Stromal cell of bone marrow (primary cell): ENCODE measurements at regions not wholly inside any gene's neighbourhood (a gene's known extent, or its start where the extent isn't known, plus 50 kb on each side); places are given as distances from the start of the nearest gene placed in this dataset.
A peak's percentile ranks its signal among the peaks of the same experiment; 100 is the strongest.

Experiments
- DNase-seq: peaks from one replicate; pipeline ENCODE4 v3.0.0-alpha.2; 2012; ENCODE audit warnings: low read depth

DNA sequence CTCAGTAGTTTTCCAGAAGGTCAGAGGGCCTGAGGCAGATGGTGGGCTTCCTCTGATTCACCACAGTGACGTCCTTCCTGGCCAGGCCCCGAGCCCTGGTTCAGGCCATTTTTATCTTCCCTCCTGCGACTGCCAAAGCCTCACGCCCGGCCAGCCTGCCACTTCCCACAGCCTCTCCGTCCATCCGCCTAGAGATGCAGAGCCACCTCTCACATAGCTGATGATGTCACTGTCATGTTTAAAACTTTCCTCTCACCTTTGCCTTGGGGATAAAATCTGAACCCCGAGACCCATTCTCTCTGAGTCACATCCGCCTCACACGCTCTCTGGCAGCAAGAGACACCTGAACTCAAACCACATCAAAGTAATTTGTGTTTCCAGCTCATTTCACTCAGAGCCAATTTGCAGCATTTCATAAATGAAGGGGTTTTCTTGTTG is 175.3 kb downstream of the QDPR start:
- DNase-seq: no peak

- DNase-seq: no peak
Measured at GRCh38 chr4:17336069-17336468, 175.8 kb downstream of the QDPR start.

DNA sequence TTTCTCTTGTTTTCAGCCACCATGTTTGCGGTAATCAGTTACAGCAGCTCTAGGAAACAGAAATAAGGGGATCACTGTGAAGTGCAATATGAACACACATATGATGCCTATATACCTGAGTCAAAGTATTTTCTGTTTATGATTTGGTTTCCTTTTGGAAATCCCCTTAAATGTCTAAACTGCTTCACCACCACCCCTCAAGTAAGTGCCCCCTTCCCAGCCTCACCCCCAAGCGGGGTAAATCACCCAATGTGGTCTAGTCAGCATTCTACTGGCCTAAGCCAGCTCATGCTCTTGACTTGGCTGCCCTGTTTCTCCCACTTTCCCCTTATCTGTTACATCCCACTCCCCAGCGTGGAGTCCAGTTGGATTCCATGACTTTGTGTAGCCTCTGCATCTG is 176.5 kb downstream of the QDPR start:
- DNase-seq: no peak

DNA sequence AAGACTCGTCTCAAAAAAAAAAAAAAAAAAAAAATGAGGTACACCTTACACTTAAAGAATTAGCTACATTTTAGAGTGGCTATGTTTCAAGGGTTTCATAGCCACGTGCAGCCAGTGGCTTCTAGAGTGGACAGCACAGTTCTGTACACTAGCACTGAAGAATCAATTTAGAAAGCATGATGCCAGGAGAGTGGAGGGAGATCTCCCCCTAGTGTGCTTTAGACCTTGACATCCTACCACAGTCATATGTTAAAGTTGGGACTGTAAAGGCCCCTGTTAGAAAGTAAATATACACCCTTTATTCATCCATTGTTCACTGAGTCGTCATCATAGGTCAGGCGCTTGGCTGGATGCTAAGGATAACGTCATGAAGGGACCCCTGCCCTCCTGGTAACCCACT is 179.4 kb downstream of the QDPR start:
- DNase-seq: no peak

GRCh38 chr4:17329046-17329445 is 182.8 kb downstream of the QDPR start:
- no peak for DNase-seq

DNA sequence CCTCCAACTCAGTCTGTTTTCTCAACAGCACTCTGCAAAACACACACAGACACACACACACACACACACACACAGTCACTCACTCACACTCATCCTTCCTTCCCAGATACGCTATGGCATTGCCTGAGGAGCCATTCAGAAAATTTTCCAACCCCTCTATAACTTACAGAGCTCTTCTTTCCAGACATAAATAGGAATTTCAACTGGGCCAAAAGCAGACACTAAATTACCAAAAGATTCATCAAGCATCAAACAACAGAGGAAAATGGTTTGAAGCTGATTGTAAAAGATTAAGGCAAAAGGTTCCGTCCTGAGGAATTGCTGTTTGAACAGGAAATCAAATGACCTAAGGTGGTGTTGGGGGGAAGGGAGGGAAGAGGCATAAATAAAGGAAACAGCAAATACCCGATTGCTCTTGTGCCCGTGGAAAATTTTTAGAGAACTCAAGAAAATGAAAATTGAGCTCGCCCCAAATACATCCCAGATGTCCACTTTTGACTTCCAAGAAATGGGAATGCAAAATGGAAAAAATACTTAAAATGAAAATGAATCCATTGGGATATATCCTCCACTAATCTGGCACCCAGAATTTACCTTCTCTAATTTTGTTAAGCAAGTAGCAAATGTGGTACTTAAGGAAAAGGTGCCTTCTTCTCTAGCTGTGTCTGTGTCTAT is 183.6 kb downstream of the QDPR start:
- no peak for DNase-seq

GRCh38 chr4:17327591-17327990 is 184.3 kb downstream of the QDPR start:
- DNase-seq: no peak

GRCh38 chr4:17326756-17327155 is 185.1 kb downstream of the QDPR start:
- no peak for DNase-seq

GRCh38 chr4:17325098-17325497 is 186.8 kb downstream of the QDPR start:
- DNase-seq: no peak

GRCh38 chr4:17324386-17324830 is 187.5 kb downstream of the QDPR start:
- peak; percentile 50 for DNase-seq

DNA sequence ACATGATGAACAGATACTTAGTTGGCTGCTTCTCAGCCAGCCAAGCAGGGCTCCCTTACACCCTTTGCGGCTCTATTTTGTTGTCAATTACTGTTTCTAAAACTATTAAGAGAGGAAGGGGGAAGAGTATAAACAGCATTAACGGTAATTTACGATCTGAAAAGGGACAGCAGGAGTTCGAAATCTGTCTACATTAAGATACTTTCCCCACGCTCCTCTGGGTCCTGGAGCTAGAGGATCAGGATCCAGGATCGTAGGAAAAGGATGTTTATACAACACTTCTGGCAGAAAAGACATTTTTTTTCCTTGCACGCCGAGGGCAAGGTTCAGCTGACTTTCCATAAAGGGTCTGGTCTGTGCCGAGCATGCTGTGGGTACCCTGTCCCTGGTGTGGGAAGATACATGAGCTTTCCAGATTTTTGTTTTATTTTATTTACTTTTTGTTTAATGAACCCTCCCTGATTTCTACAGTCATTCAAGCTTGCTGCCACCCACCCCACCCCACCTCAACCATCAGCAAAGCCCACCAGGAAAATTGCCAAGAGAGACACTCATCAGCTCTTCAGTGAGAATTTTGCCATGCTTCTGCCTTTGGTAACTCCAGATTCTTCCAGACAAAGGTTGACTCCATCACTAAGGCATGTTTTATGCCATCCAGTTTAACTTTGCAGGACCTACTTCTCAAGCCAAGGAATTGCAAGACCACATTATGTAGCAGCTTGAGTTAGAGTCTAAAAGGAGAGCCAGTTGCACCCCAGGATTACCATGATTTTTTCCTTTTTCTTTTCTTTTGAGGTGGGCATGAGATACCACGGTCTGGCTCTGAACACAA is 188.1 kb downstream of the QDPR start:
- DNase-seq: no peak

DNA sequence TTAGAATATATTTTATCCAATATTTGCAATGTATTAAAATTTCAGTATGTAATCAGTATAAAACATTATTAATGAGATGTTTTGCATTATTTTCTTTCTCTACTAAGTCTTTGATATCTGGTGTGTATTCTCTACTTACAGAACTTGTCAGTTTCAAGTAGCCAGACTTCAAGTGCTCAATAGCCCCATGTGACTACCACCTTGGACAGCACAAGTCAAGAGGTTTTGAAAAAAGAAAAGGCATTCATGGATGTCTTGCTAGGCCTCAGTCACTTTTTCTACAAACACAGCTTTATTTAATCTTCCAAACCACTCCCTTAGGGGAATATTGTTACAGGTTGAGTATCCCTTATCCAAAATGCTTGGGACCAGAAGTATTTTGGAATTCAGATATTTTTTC is 189.4 kb downstream of the QDPR start:
- DNase-seq: no peak

GRCh38 chr4:17320046-17320445 is 191.8 kb downstream of the QDPR start:
- DNase-seq: no peak

GRCh38 chr4:17317526-17317925 is 194.4 kb downstream of the QDPR start:
- no peak for DNase-seq

- no peak for DNase-seq
Measured at GRCh38 chr4:17316566-17316965, 195.3 kb downstream of the QDPR start.

GRCh38 chr4:17315459-17315858 is 196.4 kb downstream of the QDPR start:
- DNase-seq: no peak

GRCh38 chr4:17313194-17313593 is 198.7 kb downstream of the QDPR start:
- DNase-seq: no peak

DNA sequence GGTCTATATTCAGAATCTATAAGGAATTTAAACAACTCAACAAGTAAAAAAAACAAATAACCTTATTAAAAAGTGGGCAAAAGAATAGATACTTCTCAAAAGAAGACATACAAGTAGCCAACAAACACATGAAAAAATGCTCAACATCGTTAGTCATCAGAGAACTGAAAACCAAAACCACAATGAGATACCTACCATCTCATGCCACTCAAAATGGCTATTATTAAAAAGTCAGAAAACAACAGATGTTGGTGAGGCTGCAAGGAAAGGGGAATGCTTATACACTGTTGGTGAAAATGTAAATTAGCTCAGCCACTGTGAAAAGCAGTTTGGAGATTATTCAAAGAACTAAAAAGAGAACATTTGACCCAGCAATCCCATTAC is 201.6 kb downstream of the QDPR start:
- no peak for DNase-seq

DNA sequence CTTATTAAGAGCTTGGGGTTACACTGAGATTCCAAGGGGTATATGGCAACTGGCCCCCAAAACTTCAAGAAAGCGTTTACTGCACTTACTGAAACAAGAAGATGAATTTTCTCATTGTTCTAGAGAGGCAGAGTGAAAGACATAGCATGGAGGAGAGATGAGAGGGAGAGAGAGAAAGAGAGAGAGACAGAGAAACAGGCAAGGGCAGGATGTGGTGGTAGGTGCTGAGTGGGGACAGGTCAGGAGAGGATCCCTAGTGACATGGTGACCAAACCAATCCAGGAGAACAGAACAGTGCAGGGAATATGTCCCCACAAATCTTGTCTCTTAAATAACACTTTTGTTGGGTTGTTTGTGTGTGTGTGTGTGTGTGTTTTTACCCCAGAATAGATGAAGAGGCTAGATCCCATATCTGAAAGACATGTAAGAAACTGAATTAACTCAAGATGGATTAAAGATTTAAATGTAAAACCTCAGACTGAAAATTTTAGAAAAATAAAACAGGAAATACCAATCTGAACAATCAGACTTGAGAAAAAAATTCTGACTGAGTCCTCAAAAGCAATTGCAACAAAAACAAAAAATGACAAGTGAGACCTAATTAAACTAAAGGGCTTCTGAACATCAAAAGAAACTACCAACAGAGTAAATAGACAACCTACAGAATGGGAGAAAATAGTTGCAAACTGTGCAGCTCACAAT is 202.2 kb downstream of the QDPR start:
- DNase-seq: no peak

DNA sequence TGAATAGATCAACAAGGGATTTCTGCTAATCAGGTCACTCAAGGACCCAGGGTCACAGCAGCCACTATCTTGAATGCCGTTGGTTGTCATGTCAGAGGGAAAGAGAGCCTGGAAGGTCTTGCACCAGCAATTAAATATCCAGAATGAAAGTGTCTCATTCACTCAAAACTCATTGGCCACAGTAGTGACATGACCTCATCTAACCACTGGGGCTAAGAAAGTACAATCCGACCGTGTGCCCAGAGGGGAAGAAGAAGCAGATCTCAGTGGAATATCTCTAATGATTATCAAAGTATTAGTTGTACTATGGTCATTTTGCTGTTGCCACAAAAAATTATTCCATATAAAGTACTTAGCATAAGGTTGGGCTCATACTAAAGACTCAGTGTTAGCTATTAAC is 210.0 kb downstream of the QDPR start:
- DNase-seq: no peak

GRCh38 chr4:17301266-17301665 is 210.6 kb downstream of the QDPR start:
- DNase-seq: no peak

- DNase-seq: no peak
Measured at GRCh38 chr4:17296921-17297890, 214.7 kb downstream of the QDPR start.
